OCI-LY1 (cell line): ENCODE measurements at regions not wholly inside any gene's neighbourhood (a gene's known extent, or its start where the extent isn't known, plus 50 kb on each side); places are given as distances from the start of the nearest gene placed in this dataset.

Experiments used
- H2AFZ ChIP-seq: fragments of 200-600 bp; sonication (generic), shearing (Covaris generic); 2 replicates; pipeline ENCODE4 v1.6.0; 2014; ENCODE audit warnings: antibody characterized with exemption, mild to moderate bottlenecking, low read length
- H3F3A ChIP-seq: fragments of 200-600 bp; sonication (generic), shearing (Covaris generic); 2 replicates; pipeline ENCODE4 v1.6.0; 2014; ENCODE audit warnings: mild to moderate bottlenecking, antibody characterized with exemption, low read length, moderate library complexity; ENCODE audit not compliant: insufficient read depth
- H3K27ac ChIP-seq: fragments of 200-600 bp; sonication (generic); 2 replicates; pipeline ENCODE4 v1.5.1; 2014; ENCODE audit warnings: low read length, mixed run types, mild to moderate bottlenecking, low read depth; ENCODE audit not compliant: poor library complexity, severe bottlenecking
- H3K27me3 ChIP-seq: fragments of 200-600 bp; sonication (generic); 2 replicates; pipeline ENCODE4 v1.6.0; 2014; ENCODE audit warnings: antibody characterized with exemption, mild to moderate bottlenecking, low read length, moderate library complexity; ENCODE audit not compliant: insufficient read depth
- H3K36me3 ChIP-seq: fragments of 200-600 bp; sonication (generic); 2 replicates; pipeline ENCODE4 v1.6.1; 2014; ENCODE audit warnings: mild to moderate bottlenecking, antibody characterized with exemption, low read length, moderate library complexity, mixed read lengths; ENCODE audit not compliant: insufficient read depth
- H3K4me1 ChIP-seq: fragments of 200-600 bp; sonication (generic); 2 replicates; pipeline ENCODE4 v1.5.1; 2014; ENCODE audit warnings: mild to moderate bottlenecking, low read length, moderate library complexity; ENCODE audit not compliant: insufficient read depth, severe bottlenecking
- H3K4me2 ChIP-seq: fragments of 200-600 bp; sonication (generic), shearing (Covaris generic); 2 replicates; pipeline ENCODE4 v1.6.1; 2014; ENCODE audit warnings: low read length
- H3K4me3 ChIP-seq: fragments of 200-600 bp; sonication (generic); 2 replicates; pipeline ENCODE4 v1.5.1; 2014; ENCODE audit warnings: low read length, low read depth, mild to moderate bottlenecking, mixed read lengths; ENCODE audit not compliant: poor library complexity, severe bottlenecking
- H3K79me2 ChIP-seq: fragments of 200-600 bp; shearing (Covaris generic); 2 replicates; pipeline ENCODE4 v1.6.1; 2016; ENCODE audit warnings: mixed run types, low read length, mixed read lengths; ENCODE audit not compliant: insufficient read depth
- H3K9ac ChIP-seq: fragments of 200-600 bp; sonication (generic), shearing (Covaris generic); 2 replicates; pipeline ENCODE4 v1.6.1; 2014; ENCODE audit warnings: mild to moderate bottlenecking, low read length, mixed read lengths
- H3K9me2 ChIP-seq: fragments of 200-600 bp; sonication (generic), shearing (Covaris generic); 2 replicates; pipeline ENCODE4 v1.6.1; 2014; ENCODE audit warnings: low read depth, mild to moderate bottlenecking, low read length, mixed read lengths
- H3K9me3 ChIP-seq: fragments of 200-600 bp; shearing (Covaris generic); 2 replicates; pipeline ENCODE4 v1.6.1; 2014; ENCODE audit warnings: low read length, mixed read lengths
- H4K20me1 ChIP-seq: fragments of 200-600 bp; sonication (generic), shearing (Covaris generic); 2 replicates; pipeline ENCODE4 v1.6.0; 2016; ENCODE audit warnings: mild to moderate bottlenecking, low read length; ENCODE audit not compliant: insufficient read depth
- CTCF ChIP-seq: fragments of 200-600 bp; sonication (generic), shearing (Covaris generic); IDR thresholded peaks from 2 replicates; pipeline ENCODE4 v1.5.1; 2017; ENCODE audit warnings: mild to moderate bottlenecking, antibody characterized with exemption, low read length, moderate library complexity, mixed read lengths
- EZH2 ChIP-seq: fragments of 200-600 bp; sonication (generic), shearing (Covaris generic); IDR thresholded peaks from 2 replicates; pipeline ENCODE4 v1.8.0; 2017; ENCODE audit warnings: borderline replicate concordance, mixed run types, mild to moderate bottlenecking, antibody characterized with exemption, low read length, moderate library complexity, mixed read lengths

- Histone ChIP-seq H3K27ac (peak overlapping the region; percentile 79), H3K36me3 (no peaks in the 10 kb centered on the region), H3K9me2 (no peaks in the 10 kb centered on the region), H3F3A (no peaks in the 10 kb centered on the region), H3K9me3 (no peaks in the 10 kb centered on the region), H3K4me1 (peaks cover 49% of the 10 kb centered on the region), H3K79me2 (no peaks in the 10 kb centered on the region), H3K4me3 (no peak overlapping the region), H3K27me3 (no peaks in the 10 kb centered on the region), H3K9ac (no peak overlapping the region), H4K20me1 (no peaks in the 10 kb centered on the region), H2AFZ (no peak overlapping the region), H3K4me2 (no peak overlapping the region)
- TF ChIP-seq EZH2: no peak
- no peak for TF ChIP-seq CTCF
Measured at GRCh38 chr12:89951694-89952060, 243.0 kb upstream of the ATP2B1 start.

GRCh38 chr12:89951050-89951693 lies 242.5 kb upstream of the ATP2B1 start:
- peaks cover 49% of the 10 kb centered on the region for H3K4me1 ChIP-seq
- peak overlapping the region; percentile 86 for H2AFZ ChIP-seq
- peak overlapping the region; percentile 79 for H3K27ac ChIP-seq

GRCh38 chr12:89950421-89950820 lies 241.8 kb upstream of the ATP2B1 start:
- TF ChIP-seq EZH2: no peak
- no peak for TF ChIP-seq CTCF
- Histone ChIP-seq H3K4me1 (peaks cover 49% of the 10 kb centered on the region), H3K27me3 (no peaks in the 10 kb centered on the region), H3K4me3 (peak overlapping the region; percentile 18), H3K79me2 (no peaks in the 10 kb centered on the region), H3K9ac (peak overlapping the region; percentile 31; the same call in 1 of the 2 replicates), H3K9me3 (no peaks in the 10 kb centered on the region), H3F3A (no peaks in the 10 kb centered on the region), H2AFZ (peak overlapping the region; percentile 17; the same call in 1 of the 2 replicates), H3K9me2 (no peaks in the 10 kb centered on the region), H3K36me3 (no peaks in the 10 kb centered on the region), H3K4me2 (peak overlapping the region; percentile 55), H4K20me1 (no peaks in the 10 kb centered on the region), H3K27ac (peak overlapping the region; percentile 79)

More at GRCh38 chr12:89951050-89951693, 242.5 kb upstream of the ATP2B1 start:
- no peak for TF ChIP-seq EZH2
- Histone ChIP-seq H3K79me2 (no peaks in the 10 kb centered on the region), H3K9me2 (no peaks in the 10 kb centered on the region), H4K20me1 (no peaks in the 10 kb centered on the region), H3K9ac (no peak overlapping the region; the same call in 1 of the 2 replicates), H3K9me3 (no peaks in the 10 kb centered on the region), H3F3A (no peaks in the 10 kb centered on the region), H3K4me2 (peak overlapping the region; percentile 15; the same call in 1 of the 2 replicates), H3K4me3 (no peak overlapping the region), H3K36me3 (no peaks in the 10 kb centered on the region), H3K27me3 (no peaks in the 10 kb centered on the region)
